ENCODE measurements at regions not wholly inside any gene's neighbourhood (a gene's known extent, or its start where the extent isn't known, plus 50 kb on each side); places are given as distances from the start of the nearest gene placed in this dataset.

Small RNA genes lying in the stretch of these regions (small RNA-seq; reads per million reads assigned to genes)
- 0.92 reads per million, percentile 54 among the genes with 10 or more reads in this experiment for gene RNA5SP103
